ENCODE measurements at regions not wholly inside any gene's neighbourhood (a gene's known extent, or its start where the extent isn't known, plus 50 kb on each side); places are given as distances from the start of the nearest gene placed in this dataset.

GRCh38 chr14:61870163-61870562, 107.9 kb downstream of the SNAPC1 start:
- TF ChIP-seq EZH2 (IDR thresholded peaks at IDR 0.05) (no peak), CTCF (IDR thresholded peaks at IDR 0.05) (no peak)

Measured in neural progenitor cell (in vitro differentiated cells).